Right lobe of liver (tissue), 6 donors: ENCODE measurements at regions not wholly inside any gene's neighbourhood (a gene's known extent, or its start where the extent isn't known, plus 50 kb on each side); places are given as distances from the start of the nearest gene placed in this dataset.
A peak's percentile ranks its signal among the peaks of the same experiment; 100 is the strongest.

Source experiments
- ATAC-seq, 4 donors: fragments of 200-7000 bp; cut with Tn5 transposase; one replicate each; pipeline ENCODE4 v1.9.1; 2020; ENCODE audit warnings: mild to moderate bottlenecking in 4 of 4, moderate library complexity in 4 of 4
- DNase-seq, 3 donors: peaks; one replicate each; pipeline ENCODE4 v3.0.0-alpha.2; 2020
- H3K27ac ChIP-seq, 3 donors: fragments of 200-600 bp; one replicate each; pipeline ENCODE4 v1.8.0; 2022
- H3K27me3 ChIP-seq, 2 donors: fragments of 200-600 bp; one replicate each; pipeline ENCODE4 v1.8.0; 2022
- H3K36me3 ChIP-seq, 4 donors: fragments of 200-600 bp; sonication (generic) in 1 of 4; one replicate each; pipeline versions ENCODE4 v1.5.1 to v1.8.0; 2017 to 2022; ENCODE audit warnings: control low read depth in 1 of 4
- H3K4me1 ChIP-seq, 4 donors: fragments of 200-600 bp; sonication (generic) in 1 of 4; one replicate each; pipeline versions ENCODE4 v1.5.1 to v1.8.0; 2017 to 2022; ENCODE audit warnings: control low read depth in 1 of 4
- H3K4me3 ChIP-seq, 3 donors: fragments of 200-600 bp; one replicate each; pipeline ENCODE4 v1.8.0; 2022
- H3K9me3 ChIP-seq, 4 donors: fragments of 200-600 bp; sonication (generic) in 1 of 4; one replicate each; pipeline versions ENCODE4 v1.5.1 to v1.8.0; 2017 to 2022; ENCODE audit warnings: control low read depth in 1 of 4
- CTCF ChIP-seq, 4 donors: fragments of 200-600 bp in 3 of 4; fragments of 450-650 bp in 1 of 4; IDR thresholded peaks; one replicate each; pipeline versions ENCODE4 v1.5.1 to v1.8.0; 2016 to 2022; ENCODE audit warnings: antibody characterized with exemption in 4 of 4, mild to moderate bottlenecking in 2 of 4
- POLR2A ChIP-seq: fragments of 450-650 bp; IDR thresholded peaks from one replicate; pipeline ENCODE4 v1.6.1; 2017; ENCODE audit warnings: antibody characterized with exemption, mild to moderate bottlenecking
- WGBS: methylation state at CpG from one replicate; pipeline ENCODE4 v1.1.6; 2018; ENCODE audit warnings: low coverage, low lambda C conversion rate; ENCODE audit not compliant: insufficient coverage; ENCODE audit errors: missing lambda C conversion rate; 5-methylcytosine and 5-hydroxymethylcytosine counted together
- intact Hi-C, 2 donors: fragments of 100-400 bp; cut with DNase I; formaldehyde crosslinking; loops; one replicate each; pipeline versions ENCODE4 v1.11.2 to v1.14.1; 2022
- donor health status: DM: no; HTN: yes; CAD: no.
- donor health status: DM: no; HTN: no; CAD: no.
- donor health status: DM: no; HTN: no; CAD: no.
- donor health status: DM: no; HTN: yes; CAD: no.
- donor health status: DM: no; HTN: yes; CAD: no.

- intact Hi-C loops, result no loop called here
- DNase-seq (no peak), ATAC-seq (no peak)
- no peaks in the 10 kb centered on the region for H3K27me3 ChIP-seq
- no peak overlapping the region for H3K27ac ChIP-seq
- no peaks in the 10 kb centered on the region for H3K9me3 ChIP-seq
- no peak overlapping the region for H3K4me3 ChIP-seq
- H3K36me3 ChIP-seq, result no peaks in the 10 kb centered on the region
- 56% methylated on average over 4 of the region's 4 CpGs for WGBS
- TF ChIP-seq POLR2A (no peak), CTCF (IDR thresholded peaks at IDR 0.05) (no peak)
- no peaks in the 10 kb centered on the region for H3K4me1 ChIP-seq
Measured at GRCh38 chr3:81255463-81255862, 506.0 kb downstream of the GBE1 start.

- DNase-seq (no peak), ATAC-seq (no peak)
- Histone ChIP-seq H3K9me3 (no peaks in the 10 kb centered on the region), H3K27ac (no peak overlapping the region), H3K36me3 (no peaks in the 10 kb centered on the region), H3K4me1 (no peaks in the 10 kb centered on the region), H3K27me3 (no peaks in the 10 kb centered on the region), H3K4me3 (no peak overlapping the region)
- no peak for TF ChIP-seq CTCF (IDR thresholded peaks at IDR 0.05)
- no peak for TF ChIP-seq POLR2A
- intact Hi-C loops, result no loop called here
- WGBS, result 90% methylated on average over 2 of the region's 2 CpGs
Measured at GRCh38 chr3:81251096-81251495, 510.3 kb downstream of the GBE1 start.

- H3K27me3 ChIP-seq, result no peaks in the 10 kb centered on the region
- 37% methylated on average over 1 of the region's 1 CpG for WGBS
- no peaks in the 10 kb centered on the region for H3K36me3 ChIP-seq
- no peak for DNase-seq
- H3K4me3 ChIP-seq, result no peak overlapping the region
- ATAC-seq, result peak; percentile 94 to 98 (median 96)
- TF ChIP-seq CTCF (IDR thresholded peaks at IDR 0.05), result no peak
- TF ChIP-seq POLR2A, result no peak
- H3K9me3 ChIP-seq, result no peaks in the 10 kb centered on the region
- intact Hi-C loops, result no loop called here
- H3K27ac ChIP-seq, result no peak overlapping the region
- H3K4me1 ChIP-seq, result no peaks in the 10 kb centered on the region
Measured at GRCh38 chr3:81249540-81250029, 511.9 kb downstream of the GBE1 start.

- intact Hi-C loops, result no loop called here
- DNase-seq (no peak), ATAC-seq (no peak)
- TF ChIP-seq POLR2A (no peak), CTCF (IDR thresholded peaks at IDR 0.05) (no peak)
- WGBS, result 73% methylated on average over 3 of the region's 3 CpGs
- Histone ChIP-seq H3K27ac (no peak overlapping the region), H3K9me3 (no peaks in the 10 kb centered on the region), H3K4me3 (no peak overlapping the region), H3K36me3 (no peaks in the 10 kb centered on the region), H3K27me3 (no peaks in the 10 kb centered on the region), H3K4me1 (no peaks in the 10 kb centered on the region)
Measured at GRCh38 chr3:81245501-81245900, 515.9 kb downstream of the GBE1 start.

- no peak for TF ChIP-seq CTCF (IDR thresholded peaks at IDR 0.05)
- TF ChIP-seq POLR2A, result no peak
- intact Hi-C loops, result no loop called here
- Histone ChIP-seq H3K9me3 (no peaks in the 10 kb centered on the region), H3K36me3 (no peaks in the 10 kb centered on the region), H3K27ac (no peak overlapping the region), H3K4me1 (no peaks in the 10 kb centered on the region), H3K27me3 (no peaks in the 10 kb centered on the region), H3K4me3 (no peak overlapping the region)
- 81% methylated on average over 2 of the region's 2 CpGs for WGBS
- DNase-seq (no peak), ATAC-seq (no peak)
Measured at GRCh38 chr3:81245043-81245442, 516.4 kb downstream of the GBE1 start.
